NCI-H1417 (cell line): ENCODE measurements at regions not wholly inside any gene's neighbourhood (a gene's known extent, or its start where the extent isn't known, plus 50 kb on each side); places are given as distances from the start of the nearest gene placed in this dataset.
"Not testable (repeated sequence)": the region's sequence is repeated elsewhere in the genome, so short reads cannot be mapped to it uniquely, and the experiment has no call there.

Experiments
- DNase-seq, 3 experiments: peaks; one replicate each; lab custom pipeline; 2025; lab: John Stamatoyannopoulos, UW

DNA sequence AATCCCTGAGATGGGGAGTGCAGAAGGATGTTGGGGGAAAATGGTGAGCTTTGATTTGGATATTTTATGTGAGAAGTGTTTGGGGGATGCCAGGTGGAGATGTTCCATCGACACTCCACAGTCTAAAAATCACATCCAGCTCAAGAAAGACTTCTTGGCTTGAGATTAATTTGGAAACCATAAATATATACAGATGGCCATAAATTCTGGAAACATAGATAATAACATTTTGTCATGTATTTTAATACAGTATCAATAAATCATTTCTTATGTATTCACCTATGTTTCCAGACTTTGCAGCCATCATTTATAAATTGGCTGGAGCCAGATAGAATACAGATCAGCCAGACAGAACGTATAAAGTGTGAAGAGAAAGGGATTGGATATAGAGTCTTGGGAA lies 245.5 kb upstream of the DDHD1 start:
- no peak for DNase-seq

DNA sequence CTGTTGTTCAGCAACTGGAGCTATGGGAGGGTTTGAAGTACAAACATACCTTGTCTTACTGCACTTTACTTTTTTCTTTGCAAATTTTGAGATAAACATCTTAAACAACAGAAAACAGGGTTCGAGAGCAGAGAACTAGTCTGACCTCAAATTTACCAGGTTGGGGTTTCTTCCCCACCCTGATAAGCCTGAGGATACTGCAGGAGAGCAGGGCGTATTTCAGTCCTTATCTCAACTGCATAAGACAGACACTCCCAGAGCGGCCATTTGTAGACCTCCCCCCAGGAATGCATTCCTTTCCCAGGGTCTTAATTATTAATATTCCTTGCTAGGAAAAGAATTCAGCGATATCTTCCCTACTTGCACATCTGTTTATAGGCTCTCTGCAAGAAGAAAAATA lies 242.1 kb upstream of the DDHD1 start:
- DNase-seq = not testable (repeated sequence)

DNA sequence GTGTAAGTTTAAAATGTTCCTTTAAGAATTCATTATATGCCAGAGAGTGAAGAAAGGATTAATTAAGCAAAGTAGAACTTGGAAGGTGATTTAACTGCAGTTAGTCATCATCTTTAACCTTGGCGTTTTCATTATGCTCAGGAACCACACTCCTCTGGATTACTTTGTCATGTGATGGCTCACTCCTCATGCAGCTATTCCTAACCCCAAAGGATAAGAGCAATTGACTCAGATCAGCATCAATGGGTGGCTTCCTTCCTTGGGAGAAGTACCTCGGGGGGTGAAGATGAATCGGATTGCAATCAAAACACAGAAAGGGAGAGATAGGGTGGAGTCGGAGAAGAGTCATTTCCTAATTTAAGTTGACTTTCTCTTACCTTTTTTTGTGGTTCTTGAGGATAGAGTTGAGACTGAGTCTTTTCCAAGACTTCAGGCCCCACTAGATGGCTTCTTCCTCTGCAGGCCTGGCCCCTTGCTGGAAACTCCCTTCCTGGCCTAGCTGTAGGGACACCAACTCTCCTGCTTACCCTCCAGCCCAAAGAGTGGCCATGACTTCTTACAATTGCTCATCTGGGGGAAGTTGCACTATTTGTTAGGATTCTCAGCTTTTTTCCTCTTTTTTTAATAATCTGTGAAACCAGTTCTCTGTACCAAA lies 238.6 kb upstream of the DDHD1 start:
- DNase-seq = no peak

DNA sequence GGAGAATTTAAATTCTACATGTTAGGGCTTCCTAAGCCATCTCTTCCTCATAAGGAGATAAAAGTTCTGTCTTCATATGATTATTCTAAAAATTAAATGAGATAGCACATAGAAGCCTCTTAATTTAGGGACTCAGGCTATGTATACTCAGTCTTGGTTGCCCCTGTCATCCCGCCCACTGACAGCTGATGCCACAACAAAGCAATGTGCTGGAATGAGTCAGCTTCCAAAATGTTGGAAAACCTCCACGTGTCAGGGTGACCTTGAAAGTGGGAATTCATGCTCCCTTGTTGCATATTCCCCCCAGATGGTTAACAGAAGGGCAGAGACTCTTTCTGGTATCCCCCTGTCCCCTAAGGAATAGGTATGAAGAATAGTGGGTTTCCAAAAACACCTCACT lies 238.0 kb upstream of the DDHD1 start:
- DNase-seq = no peak

DNA sequence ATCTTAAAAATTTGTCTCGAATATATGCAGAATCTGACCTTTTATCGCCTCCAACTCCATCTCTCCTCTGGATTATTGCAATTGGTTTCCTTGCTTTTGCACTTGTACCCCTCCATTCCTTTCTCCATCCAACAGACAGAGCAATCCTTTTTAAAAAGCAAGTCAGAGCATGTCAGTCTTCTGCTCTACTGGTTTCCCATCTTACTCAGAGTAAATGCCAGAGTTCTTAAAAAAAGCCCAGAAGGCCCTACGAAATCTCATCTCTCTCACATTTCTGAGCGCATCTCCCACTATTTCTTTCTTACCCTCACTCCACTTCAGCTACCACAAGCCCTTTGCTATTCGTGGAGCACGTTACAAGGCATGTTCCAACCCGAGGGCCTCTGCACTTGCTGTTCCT lies 236.9 kb upstream of the DDHD1 start:
- DNase-seq = no peak

DNA sequence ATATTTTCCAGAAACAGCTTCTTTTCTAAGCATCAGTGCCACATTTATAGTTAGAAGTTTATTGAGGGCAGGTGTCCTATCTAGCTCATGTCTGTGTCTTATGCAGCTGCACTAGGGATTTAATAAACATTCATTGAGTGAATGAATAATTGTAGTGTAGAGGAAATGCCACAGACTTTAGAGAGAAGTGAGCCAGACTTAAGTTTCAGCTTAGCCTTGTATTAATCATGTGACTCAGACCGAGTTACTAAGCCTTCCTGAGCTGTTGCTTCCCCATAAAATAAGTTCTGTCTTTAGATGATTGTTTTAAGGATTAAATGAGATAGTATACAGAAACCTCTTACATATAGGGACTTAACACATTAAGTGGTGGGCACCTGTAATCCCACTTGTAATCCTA lies 236.1 kb upstream of the DDHD1 start:
- no peak for DNase-seq

DNA sequence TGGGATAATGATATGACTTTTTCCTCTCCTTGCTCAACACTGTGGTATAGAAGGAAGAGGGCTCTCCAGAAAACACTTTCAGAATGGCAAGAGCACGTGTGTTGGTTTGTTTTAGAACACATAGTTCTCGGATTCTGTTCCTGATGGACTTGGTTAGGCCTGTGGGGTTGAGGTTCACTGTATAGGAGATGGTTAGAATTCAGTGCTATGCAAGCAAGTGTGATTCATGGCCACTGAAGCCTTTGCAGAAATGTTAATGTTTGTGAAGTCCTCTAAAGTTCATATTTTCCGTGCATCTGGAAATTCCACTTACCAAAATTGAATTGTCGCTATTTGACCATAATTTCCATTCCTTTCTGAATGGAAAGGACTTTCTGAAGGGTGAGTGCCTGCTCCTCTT lies 233.2 kb upstream of the DDHD1 start:
- no peak for DNase-seq

DNA sequence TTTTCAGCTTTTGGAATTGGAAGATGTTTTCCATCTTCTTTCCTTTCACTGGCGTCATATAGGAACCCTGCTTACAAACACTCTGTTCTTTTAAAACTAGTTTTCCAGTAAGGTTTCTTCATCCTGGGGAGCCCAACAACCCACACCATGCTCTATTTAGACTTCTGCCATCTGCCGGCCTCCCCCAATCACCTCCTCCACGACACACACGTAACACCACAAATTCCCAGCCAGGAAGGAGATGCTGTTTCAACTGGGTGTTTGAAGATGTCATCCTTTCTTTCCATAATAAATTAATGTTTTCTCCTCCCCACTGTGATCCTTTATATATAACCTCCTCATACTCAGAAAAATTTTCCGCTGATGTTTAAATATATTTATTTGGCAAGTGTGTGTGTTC lies 231.4 kb upstream of the DDHD1 start:
- DNase-seq = no peak

DNA sequence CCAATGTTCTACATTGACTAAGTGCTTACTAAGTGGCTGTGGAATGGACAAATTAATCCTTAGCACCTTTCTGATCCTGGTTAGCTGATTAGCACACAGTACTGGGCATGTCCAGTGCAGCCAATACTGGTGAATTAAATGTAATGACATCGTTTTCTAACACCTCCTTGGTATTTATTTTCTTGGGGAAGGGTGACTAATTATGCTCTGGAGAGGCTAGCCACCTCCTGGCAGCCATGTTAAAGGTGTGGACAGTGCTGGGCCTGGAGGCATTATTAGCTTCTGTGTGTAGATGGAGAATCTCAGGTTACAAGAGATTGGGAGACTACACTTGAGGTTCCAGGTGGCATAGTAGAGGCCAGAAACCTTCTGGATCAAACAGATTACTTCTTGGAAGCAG lies 230.9 kb upstream of the DDHD1 start:
- no peak for DNase-seq

DNA sequence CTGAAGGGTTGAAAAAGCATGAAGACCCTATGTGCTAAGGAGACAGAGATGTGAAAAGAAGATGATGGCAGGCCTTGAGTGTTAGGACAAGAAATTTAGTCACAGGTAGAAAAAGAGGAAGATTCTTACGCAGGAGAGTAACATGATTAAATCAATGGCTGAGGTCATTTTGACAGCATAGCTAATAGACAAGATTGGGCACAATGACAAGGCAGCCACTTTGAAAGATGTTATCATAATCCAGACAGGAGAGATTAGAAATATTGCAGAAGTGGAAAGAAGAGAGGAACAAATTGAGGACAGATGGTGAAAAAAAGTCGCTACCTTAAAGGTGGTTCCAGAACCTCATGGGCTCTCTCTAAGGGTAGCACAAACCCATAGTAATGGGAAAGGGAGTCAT lies 228.8 kb upstream of the DDHD1 start:
- DNase-seq = no peak

DNA sequence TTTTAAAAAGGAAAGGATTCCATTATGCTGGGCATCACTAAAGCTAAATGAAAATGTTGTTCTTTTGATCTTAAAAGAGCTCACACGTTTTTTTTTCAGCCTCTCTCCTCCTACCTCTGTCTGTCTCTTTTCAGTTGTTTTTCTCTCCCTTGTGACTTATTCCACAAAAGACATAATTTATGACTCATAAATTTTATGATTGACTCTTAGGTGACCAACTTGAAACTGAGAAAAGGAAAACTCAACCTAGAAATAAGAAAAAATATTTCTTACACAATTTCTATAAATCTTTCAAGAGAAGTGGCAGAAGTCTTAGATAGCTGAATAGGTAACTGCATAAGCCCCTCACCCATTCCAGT lies 227.7 kb upstream of the DDHD1 start:
- no peak for DNase-seq

DNA sequence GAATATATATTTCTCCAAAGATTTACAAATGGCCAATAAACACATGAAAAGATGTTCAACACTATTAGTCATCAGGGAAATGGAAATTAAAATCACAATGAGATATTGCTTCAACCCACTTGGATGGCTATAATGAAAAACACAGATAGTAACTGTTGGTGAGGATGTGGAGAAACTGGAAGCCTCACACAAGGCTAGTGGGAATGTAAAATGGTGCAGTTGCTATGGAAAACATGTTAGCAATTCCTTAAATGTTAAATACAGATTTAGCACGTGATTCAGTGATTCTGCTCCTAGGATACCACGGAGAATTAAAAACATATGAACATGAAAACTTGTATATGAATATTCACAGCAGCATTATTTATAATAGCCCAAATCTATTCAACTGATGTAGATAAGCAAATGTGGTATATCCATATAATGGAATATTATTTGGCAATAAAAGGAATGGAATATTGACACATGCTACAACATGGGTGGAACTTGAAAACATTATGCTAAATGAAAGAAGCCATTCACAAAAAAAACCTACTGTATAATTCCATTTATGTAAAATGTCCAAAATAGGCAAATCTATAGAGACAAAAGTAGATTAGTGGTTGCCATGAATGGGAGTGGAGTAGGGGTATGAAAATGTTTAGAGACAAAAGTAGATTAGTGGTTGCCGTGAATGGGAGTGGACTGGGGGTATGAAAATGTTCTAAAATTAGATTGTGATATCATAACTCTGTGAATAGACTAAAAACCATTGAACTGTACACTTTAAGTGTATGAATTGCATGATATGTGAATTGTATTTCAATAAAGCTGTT lies 227.1 kb upstream of the DDHD1 start:
- DNase-seq = no peak

DNA sequence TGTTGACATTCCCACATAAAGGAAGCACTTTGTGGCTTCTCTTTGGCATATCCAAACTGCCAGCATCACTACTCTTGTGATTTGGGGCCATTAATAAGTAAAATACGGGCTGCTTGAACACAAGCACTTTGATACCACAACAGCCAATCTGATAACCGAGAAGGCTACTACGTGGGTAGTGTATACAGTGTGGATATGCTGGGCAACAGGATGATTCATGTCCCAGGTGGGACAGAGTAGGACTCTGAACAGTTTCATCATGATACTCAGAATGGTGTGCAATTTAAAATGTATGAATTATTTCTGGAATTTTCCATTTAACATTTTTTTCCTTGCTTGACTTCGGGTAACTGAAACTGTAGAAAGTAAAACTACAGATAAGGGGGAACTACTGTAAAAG lies 225.0 kb upstream of the DDHD1 start:
- DNase-seq = no peak

DNA sequence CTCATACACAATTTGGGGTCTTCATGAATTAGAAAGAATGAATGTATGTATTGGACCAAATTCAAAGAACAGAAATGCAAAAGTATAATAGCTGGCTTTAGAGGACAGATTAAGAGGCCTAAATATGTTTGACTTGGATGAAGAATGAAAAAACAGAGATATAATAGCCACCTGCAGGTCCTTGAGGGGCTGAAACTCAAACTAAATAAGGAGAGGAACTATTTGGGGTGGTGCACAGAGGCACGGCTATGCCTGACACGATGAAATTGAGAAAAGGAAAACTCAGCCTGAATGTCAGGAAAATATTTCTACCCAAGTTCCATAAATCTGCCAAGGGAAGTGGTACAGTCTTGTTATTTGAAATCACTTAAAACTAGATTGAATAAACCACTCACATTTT lies 222.9 kb upstream of the DDHD1 start:
- no peak for DNase-seq

DNA sequence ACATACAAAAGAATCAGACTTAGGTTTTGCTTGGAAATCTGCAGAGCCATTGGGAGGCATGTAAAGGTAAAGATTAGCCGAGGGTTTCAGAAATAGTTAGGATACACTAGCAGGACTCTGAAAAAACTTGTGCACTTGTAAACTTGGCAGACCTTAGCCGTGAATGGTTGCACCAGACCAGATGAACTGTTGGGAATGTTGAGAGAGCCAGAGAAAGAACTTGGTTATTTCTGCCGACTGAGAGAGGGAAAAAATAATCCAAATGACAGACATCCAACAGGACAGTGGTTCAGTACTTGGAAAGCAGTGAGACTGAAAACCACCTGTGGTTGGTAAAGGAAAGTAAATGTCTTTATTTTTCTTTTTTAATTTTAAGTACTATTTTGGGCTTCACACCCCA lies 222.5 kb upstream of the DDHD1 start:
- DNase-seq = no peak

DNA sequence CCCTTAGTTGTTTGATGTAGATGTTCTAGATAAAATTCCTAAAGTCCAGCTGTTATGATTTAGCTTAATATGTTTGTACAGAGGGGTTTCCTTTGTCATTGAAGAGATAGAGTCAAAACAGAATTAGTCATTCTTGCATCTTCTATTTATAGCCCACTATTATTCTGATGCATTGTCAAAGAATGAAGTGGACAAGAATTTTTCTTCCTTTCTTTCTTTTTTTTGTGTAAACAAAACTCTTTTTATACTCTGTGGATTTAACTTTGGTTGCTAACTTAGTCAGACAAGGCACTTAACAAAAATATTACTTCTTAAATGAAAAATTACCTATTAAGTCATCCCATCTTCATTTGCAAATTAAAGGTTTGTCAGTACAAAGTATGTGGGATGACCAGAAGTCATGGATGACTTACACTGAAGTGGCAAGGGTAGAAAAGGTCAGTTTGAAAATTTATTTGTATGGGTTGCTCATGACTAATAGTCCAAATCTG lies 215.6 kb upstream of the DDHD1 start:
- DNase-seq = no peak

DNA sequence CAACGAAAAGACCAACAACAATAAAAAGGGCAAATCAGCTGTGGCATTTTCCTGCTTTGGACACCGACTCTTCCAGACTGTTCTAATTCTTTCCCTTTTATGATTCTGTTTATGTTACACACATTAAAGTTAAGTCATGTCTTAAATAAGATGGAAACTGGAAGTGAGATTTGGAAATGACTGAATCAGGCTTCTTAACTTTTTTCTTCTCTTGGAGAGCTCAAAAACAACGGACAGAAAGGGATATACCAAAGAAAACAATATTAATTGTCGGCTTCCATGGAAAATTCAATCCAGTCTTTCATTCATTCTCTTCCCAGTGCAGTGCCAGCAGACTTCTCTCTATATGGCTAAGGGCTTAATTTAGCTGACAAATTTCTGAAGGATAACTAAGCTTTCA lies 214.9 kb upstream of the DDHD1 start:
- no peak for DNase-seq

DNA sequence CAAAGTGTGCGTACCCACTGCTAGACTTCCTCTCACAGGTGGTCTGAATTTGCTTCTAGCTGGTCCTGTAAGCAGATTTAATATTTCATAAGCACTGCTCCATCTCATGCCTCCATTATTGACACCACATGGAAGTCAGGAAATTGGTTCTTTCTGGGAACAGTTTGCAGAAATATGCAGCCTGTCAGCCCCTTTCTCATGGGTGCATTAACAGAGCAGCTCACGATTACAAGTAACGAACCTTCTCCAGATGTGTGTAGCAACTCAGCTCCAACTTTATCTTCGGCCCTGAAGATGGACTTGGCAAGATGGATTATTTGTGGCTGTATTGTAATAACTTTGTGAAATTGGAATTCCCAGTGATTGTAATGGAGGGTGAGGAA lies 214.5 kb upstream of the DDHD1 start:
- no peak for DNase-seq

DNA sequence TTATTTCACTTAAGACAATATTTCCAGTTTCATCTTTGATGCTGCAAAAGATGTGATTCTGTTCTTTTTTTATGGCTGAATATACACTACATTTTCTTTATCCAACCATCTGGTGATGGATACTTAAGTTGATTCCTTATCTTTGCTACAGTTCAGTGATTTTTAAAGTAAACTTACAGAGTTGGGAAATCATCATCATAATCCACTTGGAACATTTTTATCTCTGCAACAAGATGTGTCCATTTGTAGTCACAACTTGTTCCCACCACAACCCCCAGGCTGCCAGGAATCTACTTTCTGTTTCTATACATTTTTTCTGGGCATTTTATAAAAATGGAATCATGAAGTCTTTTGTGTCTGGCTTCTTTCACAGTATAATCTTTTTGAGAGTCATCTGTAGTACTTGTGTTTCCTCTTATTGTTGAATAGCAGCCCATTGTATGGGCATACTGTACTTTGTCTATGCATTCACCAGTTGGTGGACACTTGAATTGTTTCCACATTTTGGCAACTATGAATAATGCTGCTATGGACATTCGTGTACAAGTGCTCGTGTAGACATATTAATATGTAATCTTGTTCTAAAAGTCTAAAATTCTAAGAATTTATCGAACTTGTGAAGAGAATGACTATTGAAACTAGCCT lies 212.5 kb upstream of the DDHD1 start:
- DNase-seq = no peak

DNA sequence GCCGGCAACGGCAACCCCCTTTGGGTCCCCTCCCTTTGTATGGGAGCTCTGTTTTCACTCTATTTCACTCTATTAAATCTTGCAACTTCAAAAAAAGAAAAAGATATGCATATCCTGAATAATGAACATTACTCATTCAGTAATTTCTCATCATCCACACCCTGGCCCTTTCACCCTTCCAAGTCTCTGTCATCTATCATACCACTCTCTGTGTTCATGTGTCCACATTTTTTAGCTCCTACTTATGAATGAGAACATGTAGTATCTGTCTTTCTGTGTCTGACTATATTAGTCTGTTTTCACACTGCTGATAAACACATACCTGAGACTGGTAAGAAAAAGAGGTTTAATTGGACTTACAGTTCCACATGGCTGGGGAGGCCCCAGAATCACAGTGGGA lies 209.8 kb upstream of the DDHD1 start:
- DNase-seq = not testable (repeated sequence)

DNA sequence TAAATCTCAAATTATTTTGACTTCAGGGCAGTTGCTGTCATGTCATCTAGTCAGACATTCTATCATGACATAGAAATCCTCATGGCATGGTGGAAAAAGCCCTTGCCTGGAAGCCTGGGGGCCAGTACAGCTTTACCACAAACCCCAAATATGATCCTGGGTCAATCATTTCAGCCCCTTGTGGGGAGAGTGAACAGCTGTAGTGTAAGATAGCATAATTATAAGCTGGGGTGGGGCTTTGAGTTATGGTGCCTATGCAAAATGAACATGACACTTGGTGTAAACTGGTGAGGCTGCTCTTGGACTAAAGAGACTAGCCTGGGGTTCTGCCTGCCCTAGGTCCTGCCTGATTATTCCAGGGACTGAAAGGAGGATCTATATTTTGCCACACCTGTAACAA lies 207.7 kb upstream of the DDHD1 start:
- no peak for DNase-seq

DNA sequence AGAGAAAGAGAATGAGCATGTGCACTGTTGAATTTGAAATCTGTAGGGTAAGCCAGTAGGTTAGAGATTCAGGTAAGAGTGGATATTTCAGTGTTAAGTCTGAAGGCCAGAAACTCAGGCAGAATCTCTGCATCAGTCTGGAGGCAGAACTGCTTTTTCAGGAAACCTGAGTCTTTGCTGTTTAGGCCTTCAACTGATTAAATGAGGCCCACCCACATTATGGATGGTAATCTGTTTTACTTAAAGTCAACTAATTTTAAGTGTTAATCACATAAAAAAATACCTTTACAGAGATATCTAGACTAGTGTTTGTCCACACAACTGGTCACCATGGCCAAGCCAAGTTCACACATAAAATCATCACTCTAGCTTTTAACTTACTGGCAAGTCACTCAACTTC lies 205.0 kb upstream of the DDHD1 start:
- no peak for DNase-seq

DNA sequence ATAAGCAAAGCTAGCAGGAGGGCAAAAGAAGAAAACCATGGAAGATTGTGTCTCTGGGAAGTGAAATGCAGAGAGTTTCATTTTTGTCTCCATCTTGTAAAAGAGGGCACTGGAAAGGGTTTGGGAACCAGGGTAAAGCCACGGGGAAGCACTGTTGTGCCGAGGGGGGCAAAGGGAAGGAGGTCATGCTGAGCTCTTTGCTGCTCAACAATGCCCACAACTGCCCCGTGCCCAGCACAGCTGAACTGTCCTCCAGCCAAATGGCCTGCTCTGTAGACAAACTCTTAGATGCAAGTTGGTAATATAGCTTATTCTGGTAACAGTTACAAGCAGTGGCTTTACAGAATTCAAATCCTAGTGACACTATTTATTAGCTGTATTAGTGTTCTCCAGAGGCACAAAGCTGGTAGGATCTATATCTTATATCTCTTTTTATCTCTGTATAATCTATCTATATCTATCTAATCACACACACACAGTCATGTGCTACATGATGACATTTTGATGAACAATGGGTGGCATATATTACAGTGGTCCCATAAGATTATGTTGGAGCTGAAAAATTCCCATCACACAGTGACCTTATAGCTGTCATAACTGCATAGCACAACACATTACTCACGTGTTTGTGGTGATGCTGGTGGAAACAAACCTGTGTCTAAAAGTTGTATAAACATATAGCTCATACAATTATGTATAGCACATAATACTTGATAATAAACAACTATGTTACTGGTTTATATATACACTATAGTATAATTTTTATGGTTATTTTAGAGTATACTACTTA lies 203.4 kb upstream of the DDHD1 start:
- DNase-seq = no peak
